Endodermal cell (in vitro differentiated cells): ENCODE measurements at regions not wholly inside any gene's neighbourhood (a gene's known extent, or its start where the extent isn't known, plus 50 kb on each side); places are given as distances from the start of the nearest gene placed in this dataset.

ENCODE experiments used
- DNase-seq: peaks from one replicate; pipeline ENCODE4 v3.0.0-alpha.2; 2017
- H3K27ac ChIP-seq: 2 replicates; pipeline ENCODE4 v1.5.1; 2013; ENCODE audit warnings: mild to moderate bottlenecking, low read depth, low read length, moderate library complexity
- H3K27me3 ChIP-seq: 2 replicates; pipeline ENCODE4 v1.6.1; 2013; ENCODE audit warnings: mild to moderate bottlenecking, low read length, moderate library complexity; ENCODE audit not compliant: insufficient read depth, control insufficient read depth, poor library complexity, severe bottlenecking
- H3K36me3 ChIP-seq: 2 replicates; pipeline ENCODE4 v1.7.0; 2013; ENCODE audit warnings: mild to moderate bottlenecking, low read length, moderate library complexity; ENCODE audit not compliant: control insufficient read depth, insufficient read depth
- H3K4me1 ChIP-seq: one replicate; pipeline ENCODE4 v1.7.0; 2013; ENCODE audit warnings: low read length; ENCODE audit not compliant: control insufficient read depth, insufficient read depth
- H3K4me3 ChIP-seq: 2 replicates; pipeline ENCODE4 v1.5.1; 2013; ENCODE audit warnings: mild to moderate bottlenecking, low read length, moderate library complexity
- H3K9ac ChIP-seq: 2 replicates; pipeline ENCODE4 v1.6.1; 2013; ENCODE audit warnings: mild to moderate bottlenecking, low read length, moderate library complexity; ENCODE audit not compliant: poor library complexity, severe bottlenecking; ENCODE audit errors: extremely low read depth
- H3K9me3 ChIP-seq: 2 replicates; pipeline ENCODE4 v1.6.1; 2013; ENCODE audit warnings: mild to moderate bottlenecking, low read length, moderate library complexity; ENCODE audit not compliant: control insufficient read depth
- H3K27ac Mint-ChIP-seq: 2 replicates; pipeline ENCODE4 v1.8.0; 2020; ENCODE audit warnings: mixed read lengths
- H3K27me3 Mint-ChIP-seq: 2 replicates; pipeline ENCODE4 v1.8.0; 2021; ENCODE audit warnings: mild to moderate bottlenecking, mixed read lengths; ENCODE audit not compliant: insufficient read depth
- H3K36me3 Mint-ChIP-seq: 2 replicates; pipeline ENCODE4 v1.8.0; 2020; ENCODE audit warnings: low read depth, mixed read lengths
- H3K4me1 Mint-ChIP-seq: 2 replicates; pipeline ENCODE4 v1.8.0; 2020; ENCODE audit warnings: mixed read lengths
- H3K4me3 Mint-ChIP-seq: 2 replicates; pipeline ENCODE4 v1.8.0; 2020; ENCODE audit warnings: mild to moderate bottlenecking, moderate library complexity, mixed read lengths
- H3K9me3 Mint-ChIP-seq: 2 replicates; pipeline ENCODE4 v1.8.0; 2020; ENCODE audit warnings: mild to moderate bottlenecking, mixed read lengths
- CTCF ChIP-seq: fragments of 200-600 bp; sonication (generic); conservative IDR thresholded peaks from 2 replicates; pipeline ENCODE4 v1.5.0; 2021; ENCODE audit warnings: antibody characterized with exemption, mild to moderate bottlenecking
- WGBS, 2 experiments: methylation state at CpG; one replicate each; pipeline versions ENCODE4 v1.1.5 to v1.1.7; 2013; ENCODE audit warnings: missing lambda C conversion rate in 2 of 2, mixed read lengths in 1 of 2; ENCODE audit not compliant: insufficient coverage in 1 of 2, insufficient read length in 1 of 2; 5-methylcytosine and 5-hydroxymethylcytosine counted together

- Mint-ChIP-seq H3K4me1 (peaks cover 33% of the 10 kb centered on the region), H3K36me3 (no peaks in the 10 kb centered on the region), H3K27me3 (no peaks in the 10 kb centered on the region), H3K4me3 (no peak overlapping the region), H3K9me3 (peaks cover 10% of the 10 kb centered on the region), H3K27ac (no peak overlapping the region)
- TF ChIP-seq CTCF = no peak
- 93% methylated on average over 2 of the region's 2 CpGs; no CpG with 5 or more reads in 1 of the 2 experiments for WGBS, 2 experiments
- Histone ChIP-seq H3K9me3 (peaks cover 17% of the 10 kb centered on the region), H3K9ac (no peak overlapping the region), H3K4me1 (peaks cover 16% of the 10 kb centered on the region), H3K27ac (no peak overlapping the region), H3K27me3 (no peaks in the 10 kb centered on the region), H3K4me3 (no peak overlapping the region), H3K36me3 (no peaks in the 10 kb centered on the region)
- DNase-seq = no peak
Measured at GRCh38 chr3:153619268-153619667, 457.2 kb downstream of the RAP2B start.

- H3K4me1 Mint-ChIP-seq = peaks cover 13% of the 10 kb centered on the region
- no peak overlapping the region for H3K9ac ChIP-seq
- no peak overlapping the region for H3K27ac Mint-ChIP-seq
- DNase-seq = no peak
- no peaks in the 10 kb centered on the region for H3K36me3 Mint-ChIP-seq
- no peak overlapping the region for H3K4me3 Mint-ChIP-seq
- TF ChIP-seq CTCF = no peak
- peaks cover 17% of the 10 kb centered on the region for H3K9me3 ChIP-seq
- no peak overlapping the region for H3K27ac ChIP-seq
- peaks cover 3% of the 10 kb centered on the region for H3K4me1 ChIP-seq
- no peaks in the 10 kb centered on the region for H3K27me3 ChIP-seq
- WGBS, 2 experiments = 93% methylated on average over 1 of the region's 2 CpGs; no CpG with 5 or more reads in 1 of the 2 experiments
- no peak overlapping the region for H3K4me3 ChIP-seq
- no peaks in the 10 kb centered on the region for H3K36me3 ChIP-seq
- no peaks in the 10 kb centered on the region for H3K27me3 Mint-ChIP-seq
- H3K9me3 Mint-ChIP-seq = peaks cover 10% of the 10 kb centered on the region
Measured at GRCh38 chr3:153621953-153622352, 459.9 kb downstream of the RAP2B start.

GRCh38 chr3:153623834-153624233 lies 461.8 kb downstream of the RAP2B start:
- WGBS, 2 experiments = 100% methylated on average over 1 of the region's 1 CpG; no CpG with 5 or more reads in 1 of the 2 experiments
- Mint-ChIP-seq H3K27me3 (no peaks in the 10 kb centered on the region), H3K9me3 (peaks cover 10% of the 10 kb centered on the region), H3K4me1 (peaks cover 4% of the 10 kb centered on the region), H3K36me3 (no peaks in the 10 kb centered on the region), H3K27ac (no peak overlapping the region), H3K4me3 (no peak overlapping the region)
- Histone ChIP-seq H3K4me3 (no peak overlapping the region), H3K9ac (no peak overlapping the region), H3K4me1 (no peaks in the 10 kb centered on the region), H3K27me3 (no peaks in the 10 kb centered on the region), H3K36me3 (no peaks in the 10 kb centered on the region), H3K9me3 (peaks cover 17% of the 10 kb centered on the region), H3K27ac (no peak overlapping the region)
- TF ChIP-seq CTCF = no peak
- no peak for DNase-seq
